ENCODE measurements at regions not wholly inside any gene's neighbourhood (a gene's known extent, or its start where the extent isn't known, plus 50 kb on each side); places are given as distances from the start of the nearest gene placed in this dataset.

- no peak overlapping the region for H3K27ac ChIP-seq
- H3K4me3 ChIP-seq (ENCODE audit: low read depth, low read length) = no peak overlapping the region
- H3K27me3 ChIP-seq (ENCODE audit: insufficient read depth, low read depth, severe bottlenecking) = no peaks in the 10 kb centered on the region
- no peaks in the 10 kb centered on the region for H3K9me3 ChIP-seq (ENCODE audit: severe bottlenecking)
- H3K36me3 ChIP-seq = no peaks in the 10 kb centered on the region
- TF ChIP-seq CTCF (IDR thresholded peaks at IDR 0.05; ENCODE audit: low read depth, low read length) = no peak
- DNase-seq = no peak
Measured at GRCh38 chr13:85076343-85076742, 722.9 kb downstream of the SLITRK6 start.

- Histone ChIP-seq H3K27ac (no peak overlapping the region), H3K4me3 (ENCODE audit: low read depth, low read length) (no peak overlapping the region), H3K9me3 (ENCODE audit: severe bottlenecking) (no peaks in the 10 kb centered on the region), H3K36me3 (no peaks in the 10 kb centered on the region), H3K27me3 (ENCODE audit: insufficient read depth, low read depth, severe bottlenecking) (no peaks in the 10 kb centered on the region)
- TF ChIP-seq CTCF (IDR thresholded peaks at IDR 0.05; ENCODE audit: low read depth, low read length) = no peak
- DNase-seq = no peak
Measured at GRCh38 chr13:85074543-85075313, 724.5 kb downstream of the SLITRK6 start.

- H3K27ac ChIP-seq = no peak overlapping the region
- no peak for TF ChIP-seq CTCF (IDR thresholded peaks at IDR 0.05; ENCODE audit: low read depth, low read length)
- no peak overlapping the region for H3K4me3 ChIP-seq (ENCODE audit: low read depth, low read length)
- no peaks in the 10 kb centered on the region for H3K9me3 ChIP-seq (ENCODE audit: severe bottlenecking)
- H3K27me3 ChIP-seq (ENCODE audit: insufficient read depth, low read depth, severe bottlenecking) = no peaks in the 10 kb centered on the region
- DNase-seq = no peak
- H3K36me3 ChIP-seq = no peaks in the 10 kb centered on the region
Measured at GRCh38 chr13:85068231-85068630, 731.0 kb downstream of the SLITRK6 start.

GRCh38 chr13:85040215-85040614 is 759.0 kb downstream of the SLITRK6 start:
- no peak for TF ChIP-seq CTCF (IDR thresholded peaks at IDR 0.05; ENCODE audit: low read depth, low read length)
- DNase-seq = no peak
- Histone ChIP-seq H3K27ac (no peak overlapping the region), H3K27me3 (ENCODE audit: insufficient read depth, low read depth, severe bottlenecking) (no peaks in the 10 kb centered on the region), H3K36me3 (no peaks in the 10 kb centered on the region), H3K4me3 (ENCODE audit: low read depth, low read length) (no peak overlapping the region), H3K9me3 (ENCODE audit: severe bottlenecking) (no peaks in the 10 kb centered on the region)

- H3K36me3 ChIP-seq = no peaks in the 10 kb centered on the region
- peaks cover 3% of the 10 kb centered on the region for H3K9me3 ChIP-seq (ENCODE audit: severe bottlenecking)
- no peaks in the 10 kb centered on the region for H3K27me3 ChIP-seq (ENCODE audit: insufficient read depth, low read depth, severe bottlenecking)
- DNase-seq = no peak
- no peak overlapping the region for H3K27ac ChIP-seq
- no peak for TF ChIP-seq CTCF (IDR thresholded peaks at IDR 0.05; ENCODE audit: low read depth, low read length)
- no peak overlapping the region for H3K4me3 ChIP-seq (ENCODE audit: low read depth, low read length)
Measured at GRCh38 chr13:85031771-85032170, 767.4 kb downstream of the SLITRK6 start.

GRCh38 chr13:85028035-85028434 is 771.2 kb downstream of the SLITRK6 start:
- TF ChIP-seq CTCF (IDR thresholded peaks at IDR 0.05; ENCODE audit: low read depth, low read length) = no peak
- no peak for DNase-seq
- no peaks in the 10 kb centered on the region for H3K36me3 ChIP-seq

More at GRCh38 chr13:85028035-85028434, 771.2 kb downstream of the SLITRK6 start:
- H3K9me3 ChIP-seq (ENCODE audit: severe bottlenecking) = peaks cover 9% of the 10 kb centered on the region
- H3K27ac ChIP-seq = no peak overlapping the region
- H3K4me3 ChIP-seq (ENCODE audit: low read depth, low read length) = no peak overlapping the region
- H3K27me3 ChIP-seq (ENCODE audit: insufficient read depth, low read depth, severe bottlenecking) = no peaks in the 10 kb centered on the region
